Vagina (tissue), 2 donors: ENCODE measurements at regions not wholly inside any gene's neighbourhood (a gene's known extent, or its start where the extent isn't known, plus 50 kb on each side); places are given as distances from the start of the nearest gene placed in this dataset.

Experiments used
- POLR2AphosphoS5 ChIP-seq, 2 donors: sonication (generic); formaldehyde crosslinking; IDR thresholded peaks; one replicate each; pipeline ENCODE4 v1.9.0; 2017; ENCODE audit warnings: antibody characterized with exemption in 2 of 2, mild to moderate bottlenecking in 2 of 2, low read depth in 1 of 2; ENCODE audit not compliant: insufficient read depth in 1 of 2
- TF ChIP-seq, protein P1 (sequence below), 3 experiments: fragments of 450-650 bp in 2 of 3; fragments of 200-600 bp in 1 of 3; sonication (generic) in 1 of 3; IDR thresholded peaks; one replicate each; pipeline ENCODE4 v1.5.1; 2017 to 2019; ENCODE audit warnings: antibody characterized with exemption in 3 of 3, mild to moderate bottlenecking in 2 of 3, moderate library complexity in 2 of 3

- no peak for TF ChIP-seq POLR2AphosphoS5 (IDR thresholded peaks at IDR 0.05; ENCODE audit: insufficient read depth in 1 of 2, low read depth in 1 of 2)
- TF ChIP-seq, protein P1, sequence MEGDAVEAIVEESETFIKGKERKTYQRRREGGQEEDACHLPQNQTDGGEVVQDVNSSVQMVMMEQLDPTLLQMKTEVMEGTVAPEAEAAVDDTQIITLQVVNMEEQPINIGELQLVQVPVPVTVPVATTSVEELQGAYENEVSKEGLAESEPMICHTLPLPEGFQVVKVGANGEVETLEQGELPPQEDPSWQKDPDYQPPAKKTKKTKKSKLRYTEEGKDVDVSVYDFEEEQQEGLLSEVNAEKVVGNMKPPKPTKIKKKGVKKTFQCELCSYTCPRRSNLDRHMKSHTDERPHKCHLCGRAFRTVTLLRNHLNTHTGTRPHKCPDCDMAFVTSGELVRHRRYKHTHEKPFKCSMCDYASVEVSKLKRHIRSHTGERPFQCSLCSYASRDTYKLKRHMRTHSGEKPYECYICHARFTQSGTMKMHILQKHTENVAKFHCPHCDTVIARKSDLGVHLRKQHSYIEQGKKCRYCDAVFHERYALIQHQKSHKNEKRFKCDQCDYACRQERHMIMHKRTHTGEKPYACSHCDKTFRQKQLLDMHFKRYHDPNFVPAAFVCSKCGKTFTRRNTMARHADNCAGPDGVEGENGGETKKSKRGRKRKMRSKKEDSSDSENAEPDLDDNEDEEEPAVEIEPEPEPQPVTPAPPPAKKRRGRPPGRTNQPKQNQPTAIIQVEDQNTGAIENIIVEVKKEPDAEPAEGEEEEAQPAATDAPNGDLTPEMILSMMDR (IDR thresholded peaks at IDR 0.05) = no peak
Measured at GRCh38 chr5:130555429-130555828, 609.6 kb downstream of the HINT1 start.
